ENCODE measurements at regions not wholly inside any gene's neighbourhood (a gene's known extent, or its start where the extent isn't known, plus 50 kb on each side); places are given as distances from the start of the nearest gene placed in this dataset.

DNA sequence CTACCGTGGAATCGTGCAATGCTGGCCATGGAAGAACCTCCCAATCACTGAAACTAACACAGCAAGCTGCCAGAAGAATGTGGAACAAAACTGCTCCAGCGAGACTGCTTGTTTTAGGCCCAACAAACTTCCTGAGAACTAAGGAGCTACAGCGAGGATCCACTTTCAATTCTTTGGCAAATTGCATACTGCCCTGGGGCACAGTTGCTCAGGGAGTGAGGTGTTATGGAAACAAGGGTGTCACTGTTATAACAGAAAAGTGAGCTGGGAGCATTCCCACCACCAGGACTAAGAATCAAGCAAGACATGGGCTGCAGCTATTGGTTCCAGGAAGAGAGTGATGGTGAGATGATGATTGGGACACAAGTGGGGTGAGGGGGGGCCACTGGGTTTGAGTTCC, 1606.1 kb upstream of the FLRT2 start:
- TF ChIP-seq, protein P1, sequence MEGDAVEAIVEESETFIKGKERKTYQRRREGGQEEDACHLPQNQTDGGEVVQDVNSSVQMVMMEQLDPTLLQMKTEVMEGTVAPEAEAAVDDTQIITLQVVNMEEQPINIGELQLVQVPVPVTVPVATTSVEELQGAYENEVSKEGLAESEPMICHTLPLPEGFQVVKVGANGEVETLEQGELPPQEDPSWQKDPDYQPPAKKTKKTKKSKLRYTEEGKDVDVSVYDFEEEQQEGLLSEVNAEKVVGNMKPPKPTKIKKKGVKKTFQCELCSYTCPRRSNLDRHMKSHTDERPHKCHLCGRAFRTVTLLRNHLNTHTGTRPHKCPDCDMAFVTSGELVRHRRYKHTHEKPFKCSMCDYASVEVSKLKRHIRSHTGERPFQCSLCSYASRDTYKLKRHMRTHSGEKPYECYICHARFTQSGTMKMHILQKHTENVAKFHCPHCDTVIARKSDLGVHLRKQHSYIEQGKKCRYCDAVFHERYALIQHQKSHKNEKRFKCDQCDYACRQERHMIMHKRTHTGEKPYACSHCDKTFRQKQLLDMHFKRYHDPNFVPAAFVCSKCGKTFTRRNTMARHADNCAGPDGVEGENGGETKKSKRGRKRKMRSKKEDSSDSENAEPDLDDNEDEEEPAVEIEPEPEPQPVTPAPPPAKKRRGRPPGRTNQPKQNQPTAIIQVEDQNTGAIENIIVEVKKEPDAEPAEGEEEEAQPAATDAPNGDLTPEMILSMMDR (conservative IDR thresholded peaks at IDR 0.05; ENCODE audit: low read length): no peak
- TF ChIP-seq EZH2phosphoT487 (IDR thresholded peaks at IDR 0.05; ENCODE audit: borderline replicate concordance, low read depth, low read length): no peak

Measured in OCI-LY7 (cell line).